ENCODE measurements at regions not wholly inside any gene's neighbourhood (a gene's known extent, or its start where the extent isn't known, plus 50 kb on each side); places are given as distances from the start of the nearest gene placed in this dataset.
"Not testable (repeated sequence)": the region's sequence is repeated elsewhere in the genome, so short reads cannot be mapped to it uniquely, and the experiment has no call there.

GRCh38 chr5:62752998-62753367 lies 174.4 kb downstream of the LRRC70 start:
- not testable (repeated sequence) for DNase-seq

GRCh38 chr5:62752056-62752997 lies 173.7 kb downstream of the LRRC70 start:
- not testable (repeated sequence) for DNase-seq

GRCh38 chr5:62742207-62742606 lies 163.6 kb downstream of the LRRC70 start:
- DNase-seq: no peak

GRCh38 chr5:62741761-62742160 lies 163.1 kb downstream of the LRRC70 start:
- DNase-seq: no peak

GRCh38 chr5:62737766-62738165 lies 159.1 kb downstream of the LRRC70 start:
- DNase-seq: no peak

GRCh38 chr5:62732677-62733121 lies 154.1 kb downstream of the LRRC70 start:
- DNase-seq: no peak

GRCh38 chr5:62731022-62731421 lies 152.4 kb downstream of the LRRC70 start:
- no peak for DNase-seq

- DNase-seq: no peak
Observed at GRCh38 chr5:62729675-62730074, 151.1 kb downstream of the LRRC70 start.

- DNase-seq: no peak
Observed at GRCh38 chr5:62727861-62728260, 149.2 kb downstream of the LRRC70 start.

GRCh38 chr5:62727184-62727583 lies 148.6 kb downstream of the LRRC70 start:
- no peak for DNase-seq

GRCh38 chr5:62722360-62722759 lies 143.7 kb downstream of the LRRC70 start:
- no peak for DNase-seq

GRCh38 chr5:62720031-62720441 lies 141.4 kb downstream of the LRRC70 start:
- no peak for DNase-seq

- DNase-seq: no peak
Observed at GRCh38 chr5:62719061-62719720, 140.6 kb downstream of the LRRC70 start.

- no peak for DNase-seq
Observed at GRCh38 chr5:62718324-62718723, 139.7 kb downstream of the LRRC70 start.

- DNase-seq: no peak
Observed at GRCh38 chr5:62717301-62717933, 138.8 kb downstream of the LRRC70 start.

GRCh38 chr5:62714296-62714695 lies 135.7 kb downstream of the LRRC70 start:
- no peak for DNase-seq

GRCh38 chr5:62708481-62709325 lies 130.1 kb downstream of the LRRC70 start:
- DNase-seq: no peak

- no peak for DNase-seq
Observed at GRCh38 chr5:62707563-62707962, 128.9 kb downstream of the LRRC70 start.

GRCh38 chr5:62707131-62707530 lies 128.5 kb downstream of the LRRC70 start:
- no peak for DNase-seq

- no peak for DNase-seq
Observed at GRCh38 chr5:62705022-62705421, 126.4 kb downstream of the LRRC70 start.

GRCh38 chr5:62702126-62702525 lies 123.5 kb downstream of the LRRC70 start:
- DNase-seq: no peak

GRCh38 chr5:62701036-62701435 lies 122.4 kb downstream of the LRRC70 start:
- DNase-seq: no peak

- no peak for DNase-seq
Observed at GRCh38 chr5:62698756-62699155, 120.1 kb downstream of the LRRC70 start.
